ENCODE measurements at regions not wholly inside any gene's neighbourhood (a gene's known extent, or its start where the extent isn't known, plus 50 kb on each side); places are given as distances from the start of the nearest gene placed in this dataset.

DNA sequence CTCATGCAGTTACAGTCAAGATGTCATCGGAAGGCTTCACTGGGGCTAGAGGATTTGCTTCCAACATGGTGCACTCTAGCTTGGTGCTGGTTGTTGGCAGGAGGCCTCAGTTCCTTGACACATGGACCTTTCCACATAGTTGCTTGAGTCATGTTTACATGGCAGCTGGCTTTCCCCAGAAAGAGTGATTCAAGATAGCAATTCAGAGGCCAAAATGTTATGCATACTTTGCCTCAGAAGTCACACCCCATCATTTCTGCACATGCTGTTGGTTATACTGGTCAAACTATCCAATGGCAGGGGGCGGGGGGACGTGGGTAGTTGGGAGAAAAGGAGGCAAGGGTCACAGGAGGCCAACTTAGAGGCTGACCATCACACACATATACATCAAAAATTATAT, 58.7 kb downstream of the FOXB1 start:
- H3K9me3 Mint-ChIP-seq (ENCODE audit: unreplicated experiment): peaks cover 7% of the 10 kb centered on the region
- H3K9me3 ChIP-seq (ENCODE audit: insufficient read depth, low read depth, low read length): peaks cover 8% of the 10 kb centered on the region
- H2AFZ ChIP-seq (ENCODE audit: low read depth, low read length): no peak overlapping the region
- no peak overlapping the region for H3K4me3 ChIP-seq (ENCODE audit: insufficient read depth, low read depth, low read length)
- no peak overlapping the region for H3K4me2 ChIP-seq (ENCODE audit: low read length)
- DNase-seq (ENCODE audit: low read depth) (peak; percentile 36), FAIRE-seq (no peak)
- H3K4me3 Mint-ChIP-seq (ENCODE audit: unreplicated experiment): no peak overlapping the region
- no peaks in the 10 kb centered on the region for H4K20me1 ChIP-seq (ENCODE audit: insufficient read depth, low read length)
- peaks cover 3% of the 10 kb centered on the region for H3K27me3 ChIP-seq (ENCODE audit: insufficient read depth, low read length)
- H3K4me1 Mint-ChIP-seq (ENCODE audit: low read depth, unreplicated experiment): no peaks in the 10 kb centered on the region
- no peaks in the 10 kb centered on the region for H3K4me1 ChIP-seq (ENCODE audit: insufficient read depth, low read length)
- no peak overlapping the region for H3K27ac Mint-ChIP-seq (ENCODE audit: unreplicated experiment)
- H3K27ac ChIP-seq (ENCODE audit: low read depth, low read length): no peak overlapping the region
- no peak overlapping the region for H3K9ac ChIP-seq (ENCODE audit: low read length)
- H3K36me3 ChIP-seq (ENCODE audit: insufficient read depth, low read length): no peaks in the 10 kb centered on the region
- H3K27me3 Mint-ChIP-seq (ENCODE audit: low read depth, unreplicated experiment): peaks cover 7% of the 10 kb centered on the region
- H3K79me2 ChIP-seq (ENCODE audit: insufficient read depth, low read length): no peaks in the 10 kb centered on the region
- no peak for TF ChIP-seq EZH2 (IDR thresholded peaks at IDR 0.05; ENCODE audit: insufficient read depth, low read length)
- TF ChIP-seq, protein P1, sequence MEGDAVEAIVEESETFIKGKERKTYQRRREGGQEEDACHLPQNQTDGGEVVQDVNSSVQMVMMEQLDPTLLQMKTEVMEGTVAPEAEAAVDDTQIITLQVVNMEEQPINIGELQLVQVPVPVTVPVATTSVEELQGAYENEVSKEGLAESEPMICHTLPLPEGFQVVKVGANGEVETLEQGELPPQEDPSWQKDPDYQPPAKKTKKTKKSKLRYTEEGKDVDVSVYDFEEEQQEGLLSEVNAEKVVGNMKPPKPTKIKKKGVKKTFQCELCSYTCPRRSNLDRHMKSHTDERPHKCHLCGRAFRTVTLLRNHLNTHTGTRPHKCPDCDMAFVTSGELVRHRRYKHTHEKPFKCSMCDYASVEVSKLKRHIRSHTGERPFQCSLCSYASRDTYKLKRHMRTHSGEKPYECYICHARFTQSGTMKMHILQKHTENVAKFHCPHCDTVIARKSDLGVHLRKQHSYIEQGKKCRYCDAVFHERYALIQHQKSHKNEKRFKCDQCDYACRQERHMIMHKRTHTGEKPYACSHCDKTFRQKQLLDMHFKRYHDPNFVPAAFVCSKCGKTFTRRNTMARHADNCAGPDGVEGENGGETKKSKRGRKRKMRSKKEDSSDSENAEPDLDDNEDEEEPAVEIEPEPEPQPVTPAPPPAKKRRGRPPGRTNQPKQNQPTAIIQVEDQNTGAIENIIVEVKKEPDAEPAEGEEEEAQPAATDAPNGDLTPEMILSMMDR (IDR thresholded peaks at IDR 0.05; ENCODE audit: insufficient read depth, low read depth, low read length): no peak
- no peaks in the 10 kb centered on the region for H3K36me3 Mint-ChIP-seq (ENCODE audit: low read depth, unreplicated experiment)

DNA sequence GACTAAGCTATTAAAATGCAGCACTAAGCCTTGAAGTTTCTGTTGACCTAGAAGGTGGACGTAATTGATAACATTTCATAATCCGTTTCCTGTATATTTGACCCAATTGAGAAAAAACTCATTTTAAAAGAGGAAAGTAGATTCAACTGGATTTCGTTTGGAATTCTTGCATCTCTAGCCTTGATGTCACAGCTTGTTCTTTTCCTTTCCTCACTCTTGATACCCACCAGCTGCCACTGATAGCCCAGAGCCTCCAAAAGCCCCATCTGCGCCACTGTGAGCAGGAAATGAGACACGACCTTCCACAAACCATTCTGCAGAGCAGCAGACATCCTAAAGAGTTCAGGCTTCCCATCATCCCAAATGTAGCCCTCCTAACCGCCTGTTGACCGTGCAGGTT, 61.8 kb downstream of the FOXB1 start:
- Mint-ChIP-seq H3K4me3 (ENCODE audit: unreplicated experiment) (no peak overlapping the region), H3K27me3 (ENCODE audit: low read depth, unreplicated experiment) (peaks cover 7% of the 10 kb centered on the region), H3K4me1 (ENCODE audit: low read depth, unreplicated experiment) (peaks cover 2% of the 10 kb centered on the region), H3K27ac (ENCODE audit: unreplicated experiment) (peak overlapping the region; percentile 3), H3K9me3 (ENCODE audit: unreplicated experiment) (peaks cover 4% of the 10 kb centered on the region), H3K36me3 (ENCODE audit: low read depth, unreplicated experiment) (no peaks in the 10 kb centered on the region)
- Histone ChIP-seq H2AFZ (ENCODE audit: low read depth, low read length) (no peak overlapping the region), H3K9ac (ENCODE audit: low read length) (no peak overlapping the region), H3K9me3 (ENCODE audit: insufficient read depth, low read depth, low read length) (peaks cover 8% of the 10 kb centered on the region), H3K36me3 (ENCODE audit: insufficient read depth, low read length) (no peaks in the 10 kb centered on the region), H3K79me2 (ENCODE audit: insufficient read depth, low read length) (no peaks in the 10 kb centered on the region), H3K27ac (ENCODE audit: low read depth, low read length) (no peak overlapping the region), H3K4me1 (ENCODE audit: insufficient read depth, low read length) (peaks cover 3% of the 10 kb centered on the region), H3K4me2 (ENCODE audit: low read length) (no peak overlapping the region), H3K4me3 (ENCODE audit: insufficient read depth, low read depth, low read length) (no peak overlapping the region), H4K20me1 (ENCODE audit: insufficient read depth, low read length) (no peaks in the 10 kb centered on the region), H3K27me3 (ENCODE audit: insufficient read depth, low read length) (peaks cover 3% of the 10 kb centered on the region)
- TF ChIP-seq, protein P1 (IDR thresholded peaks at IDR 0.05; ENCODE audit: insufficient read depth, low read depth, low read length): no peak
- no peak for TF ChIP-seq EZH2 (IDR thresholded peaks at IDR 0.05; ENCODE audit: insufficient read depth, low read length)
- no peak for DNase-seq (ENCODE audit: low read depth)
- FAIRE-seq: no peak

DNA sequence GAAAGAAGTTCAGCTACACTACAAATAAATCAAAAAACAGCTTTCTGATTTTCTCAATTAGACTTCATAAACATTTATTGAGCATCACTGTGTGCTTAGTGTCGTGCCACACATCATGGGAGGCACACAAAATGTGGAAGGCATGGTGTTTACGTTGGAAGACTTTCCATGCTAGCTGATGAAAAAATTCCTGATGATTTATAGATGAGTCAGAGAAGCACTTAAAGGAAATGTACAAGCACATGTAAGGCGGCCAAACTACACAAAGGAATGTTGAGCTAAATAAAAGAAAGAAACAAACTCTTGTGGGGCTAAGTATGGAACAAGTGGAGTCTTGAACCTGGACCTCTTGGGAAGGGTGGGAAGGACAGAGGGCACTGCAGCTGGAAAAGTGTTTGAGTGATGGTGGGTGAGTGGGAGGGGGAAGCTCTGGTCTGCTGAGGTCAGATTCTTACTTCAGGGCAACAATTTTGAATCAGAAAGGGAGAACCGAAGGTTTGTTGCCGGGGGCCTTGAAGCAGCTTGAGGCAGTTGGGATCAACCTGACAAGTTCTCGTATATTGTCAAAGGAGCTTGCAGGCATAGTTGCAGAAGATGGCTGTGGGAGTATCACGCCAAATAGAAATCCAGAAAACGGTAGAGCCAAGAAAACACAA, 66.9 kb downstream of the FOXB1 start:
- no peaks in the 10 kb centered on the region for H3K36me3 Mint-ChIP-seq (ENCODE audit: low read depth, unreplicated experiment)
- Histone ChIP-seq H4K20me1 (ENCODE audit: insufficient read depth, low read length) (no peaks in the 10 kb centered on the region), H3K27me3 (ENCODE audit: insufficient read depth, low read length) (peaks cover 3% of the 10 kb centered on the region), H3K4me2 (ENCODE audit: low read length) (peak overlapping the region; percentile 81), H3K27ac (ENCODE audit: low read depth, low read length) (peak overlapping the region; percentile 68), H3K79me2 (ENCODE audit: insufficient read depth, low read length) (no peaks in the 10 kb centered on the region), H3K36me3 (ENCODE audit: insufficient read depth, low read length) (no peaks in the 10 kb centered on the region), H3K4me1 (ENCODE audit: insufficient read depth, low read length) (peaks cover 30% of the 10 kb centered on the region), H3K4me3 (ENCODE audit: insufficient read depth, low read depth, low read length) (peak overlapping the region; percentile 1), H3K9ac (ENCODE audit: low read length) (peak overlapping the region; percentile 61), H2AFZ (ENCODE audit: low read depth, low read length) (peak overlapping the region; percentile 45), H3K9me3 (ENCODE audit: insufficient read depth, low read depth, low read length) (peaks cover 4% of the 10 kb centered on the region)
- TF ChIP-seq EZH2 (IDR thresholded peaks at IDR 0.05; ENCODE audit: insufficient read depth, low read length): no peak
- TF ChIP-seq, protein P1 (IDR thresholded peaks at IDR 0.05; ENCODE audit: insufficient read depth, low read depth, low read length): no peak
- H3K4me1 Mint-ChIP-seq (ENCODE audit: low read depth, unreplicated experiment): peaks cover 5% of the 10 kb centered on the region
- FAIRE-seq (peak; percentile 66), DNase-seq (ENCODE audit: low read depth) (peak; percentile 89)
- peaks cover 6% of the 10 kb centered on the region for H3K27me3 Mint-ChIP-seq (ENCODE audit: low read depth, unreplicated experiment)
- no peak overlapping the region for H3K4me3 Mint-ChIP-seq (ENCODE audit: unreplicated experiment)
- peaks cover 5% of the 10 kb centered on the region for H3K9me3 Mint-ChIP-seq (ENCODE audit: unreplicated experiment)
- H3K27ac Mint-ChIP-seq (ENCODE audit: unreplicated experiment): no peak overlapping the region
